HEK293 (cell line): ENCODE measurements at regions not wholly inside any gene's neighbourhood (a gene's known extent, or its start where the extent isn't known, plus 50 kb on each side); places are given as distances from the start of the nearest gene placed in this dataset.

Experiments
- CTCF ChIP-seq: fragments of 450-650 bp; formaldehyde crosslinking; IDR thresholded peaks from 2 replicates; pipeline ENCODE4 v1.5.1; 2016; ENCODE audit warnings: missing biosample characterization, missing genetic modification characterization
- FEZF1 ChIP-seq: fragments of 450-650 bp; formaldehyde crosslinking; IDR thresholded peaks from 2 replicates; pipeline ENCODE4 v1.5.1; 2016; ENCODE audit warnings: missing biosample characterization, missing genetic modification characterization
- GLI4 ChIP-seq: fragments of 450-650 bp; formaldehyde crosslinking; IDR thresholded peaks from 2 replicates; pipeline ENCODE4 v1.5.1; 2016; ENCODE audit warnings: missing biosample characterization, missing genetic modification characterization
- GLIS1 ChIP-seq: fragments of 450-650 bp; formaldehyde crosslinking; IDR thresholded peaks from 2 replicates; pipeline ENCODE4 v1.5.1; 2016; ENCODE audit warnings: missing biosample characterization, missing genetic modification characterization
- HIC1 ChIP-seq: fragments of 450-650 bp; formaldehyde crosslinking; IDR thresholded peaks from 2 replicates; pipeline ENCODE4 v1.5.1; 2016; ENCODE audit warnings: missing biosample characterization, missing genetic modification characterization
- INSM2 ChIP-seq: fragments of 450-650 bp; formaldehyde crosslinking; IDR thresholded peaks from 2 replicates; pipeline ENCODE4 v1.5.1; 2016; ENCODE audit warnings: missing biosample characterization, missing genetic modification characterization
- KLF10 ChIP-seq: fragments of 450-650 bp; IDR thresholded peaks from 2 replicates; pipeline ENCODE4 v1.5.1; 2018; ENCODE audit warnings: missing biosample characterization, mild to moderate bottlenecking, missing genetic modification characterization
- RBAK ChIP-seq: fragments of 450-650 bp; formaldehyde crosslinking; IDR thresholded peaks from 2 replicates; pipeline ENCODE4 v1.5.1; 2016; ENCODE audit warnings: missing biosample characterization, missing genetic modification characterization
- SP7 ChIP-seq: fragments of 450-650 bp; formaldehyde crosslinking; IDR thresholded peaks from 2 replicates; pipeline ENCODE4 v1.5.1; 2016; ENCODE audit warnings: missing biosample characterization, missing genetic modification characterization
- TCF7L2 ChIP-seq: IDR thresholded peaks from 2 replicates; pipeline ENCODE4 v1.6.1; 2011; ENCODE audit warnings: low read depth, mild to moderate bottlenecking, inconsistent platforms, low read length, moderate library complexity, borderline replicate concordance
- ZBTB44 ChIP-seq: fragments of 450-650 bp; IDR thresholded peaks from 2 replicates; pipeline ENCODE4 v1.5.1; 2018; ENCODE audit warnings: missing biosample characterization, mild to moderate bottlenecking, missing genetic modification characterization
- ZNF10 ChIP-seq: fragments of 450-650 bp; formaldehyde crosslinking; IDR thresholded peaks from 2 replicates; pipeline ENCODE4 v1.5.1; 2017; ENCODE audit warnings: missing biosample characterization, missing genetic modification characterization
- ZNF239 ChIP-seq: fragments of 450-650 bp; formaldehyde crosslinking; IDR thresholded peaks from 2 replicates; pipeline ENCODE4 v1.5.1; 2016; ENCODE audit warnings: missing biosample characterization, missing genetic modification characterization
- ZNF335 ChIP-seq: fragments of 450-650 bp; formaldehyde crosslinking; conservative IDR thresholded peaks from 2 replicates; pipeline ENCODE4 v1.5.1; 2016; ENCODE audit warnings: missing biosample characterization, missing genetic modification characterization
- ZNF518A ChIP-seq: fragments of 450-650 bp; formaldehyde crosslinking; conservative IDR thresholded peaks from 2 replicates; pipeline ENCODE4 v1.5.1; 2016; ENCODE audit warnings: low read depth, missing biosample characterization, missing genetic modification characterization
- ZNF561 ChIP-seq: fragments of 450-650 bp; IDR thresholded peaks from 2 replicates; pipeline ENCODE4 v1.5.1; 2018; ENCODE audit warnings: missing biosample characterization, missing genetic modification characterization, borderline replicate concordance
- ZNF621 ChIP-seq: fragments of 450-650 bp; formaldehyde crosslinking; IDR thresholded peaks from 2 replicates; pipeline ENCODE4 v1.5.1; 2017; ENCODE audit warnings: missing biosample characterization, missing genetic modification characterization
- ZNF654 ChIP-seq: fragments of 450-650 bp; formaldehyde crosslinking; IDR thresholded peaks from 2 replicates; pipeline ENCODE4 v1.5.1; 2016; ENCODE audit warnings: low read depth, missing biosample characterization, missing genetic modification characterization
- ZSCAN18 ChIP-seq: fragments of 450-650 bp; formaldehyde crosslinking; IDR thresholded peaks from 2 replicates; pipeline ENCODE4 v1.5.1; 2016; ENCODE audit warnings: missing biosample characterization, missing genetic modification characterization

GRCh38 chr10:3484306-3485056 is 300.5 kb downstream of the KLF6 start (continued):
- TF ChIP-seq HIC1 (no peak), SP7 (tag by site-specific recombination) (peak; percentile 99), KLF10 (tag by site-specific recombination) (no peak), TCF7L2 (0 out of 2 replicates have a peak, but pooled peaks have one; percentile 21), ZNF335 (tag by site-specific recombination) (peak; percentile 54), ZNF654 (0 out of 2 replicates have a peak, but pooled peaks have one; percentile 5), CTCF (tag by site-specific recombination) (no peak), ZNF518A (tag by site-specific recombination) (0 out of 2 replicates have a peak, but pooled peaks have one; percentile 29), RBAK (tag by site-specific recombination) (no peak), ZSCAN18 (tag by site-specific recombination) (no peak), ZNF239 (tag by site-specific recombination) (no peak), ZBTB44 (tag by site-specific recombination) (peak; percentile 32; the same call in 1 of the 2 replicates), ZNF621 (tag by site-specific recombination) (no peak), FEZF1 (tag by site-specific recombination) (peak; percentile 27; the same call in 1 of the 2 replicates), GLI4 (tag by site-specific recombination) (no peak), INSM2 (tag by site-specific recombination) (peak; percentile 25; the same call in 1 of the 2 replicates), ZNF10 (tag by site-specific recombination) (peak; percentile 69; the same call in 1 of the 2 replicates), ZNF561 (peak; percentile 73), GLIS1 (tag by site-specific recombination) (peak; percentile 73)
